PFSK-1 (cell line): ENCODE measurements at regions not wholly inside any gene's neighbourhood (a gene's known extent, or its start where the extent isn't known, plus 50 kb on each side); places are given as distances from the start of the nearest gene placed in this dataset.

Experiments
- SIN3A ChIP-seq: IDR thresholded peaks from 2 replicates; pipeline ENCODE4 v1.6.1; 2012; ENCODE audit warnings: mild to moderate bottlenecking, low read length, moderate library complexity, borderline replicate concordance; ENCODE audit not compliant: insufficient read depth
- TAF1 ChIP-seq: IDR thresholded peaks from 2 replicates; pipeline ENCODE4 v1.6.1; 2012; ENCODE audit warnings: low read length, control low read depth, borderline replicate concordance; ENCODE audit not compliant: insufficient read depth
- TF ChIP-seq, protein P1 (sequence below), 2 experiments: IDR thresholded peaks; 2 replicates each; pipeline versions ENCODE4 v1.6.1 to v1.8.0; 2011 to 2012; ENCODE audit warnings: low read depth in 2 of 2, low read length in 2 of 2, control low read depth in 1 of 2, inconsistent platforms in 1 of 2, mild to moderate bottlenecking in 1 of 2, moderate library complexity in 1 of 2; ENCODE audit not compliant: insufficient read depth in 1 of 2

DNA sequence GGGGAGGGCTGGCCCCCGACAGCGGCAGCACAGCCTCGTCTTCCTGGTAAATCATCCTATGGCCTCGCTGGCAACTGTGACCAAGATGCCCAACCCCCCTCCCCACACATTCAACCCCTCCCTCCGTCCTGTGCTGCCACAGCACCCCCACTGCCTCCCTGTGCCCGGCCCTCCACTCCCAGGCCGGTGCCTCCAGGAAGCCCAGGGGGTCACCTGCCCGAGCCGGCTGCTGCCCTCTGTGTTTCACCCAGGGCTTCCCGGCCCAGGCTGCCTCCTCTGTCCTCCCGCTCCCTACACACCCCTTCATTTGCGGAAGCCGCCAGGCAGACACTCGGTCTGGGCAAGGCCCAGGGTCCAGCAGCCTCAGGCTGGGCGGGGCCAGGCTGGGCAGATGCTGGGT is 188.6 kb downstream of the RBFOX3 start:
- no peak for TF ChIP-seq SIN3A
- TF ChIP-seq, protein P1, sequence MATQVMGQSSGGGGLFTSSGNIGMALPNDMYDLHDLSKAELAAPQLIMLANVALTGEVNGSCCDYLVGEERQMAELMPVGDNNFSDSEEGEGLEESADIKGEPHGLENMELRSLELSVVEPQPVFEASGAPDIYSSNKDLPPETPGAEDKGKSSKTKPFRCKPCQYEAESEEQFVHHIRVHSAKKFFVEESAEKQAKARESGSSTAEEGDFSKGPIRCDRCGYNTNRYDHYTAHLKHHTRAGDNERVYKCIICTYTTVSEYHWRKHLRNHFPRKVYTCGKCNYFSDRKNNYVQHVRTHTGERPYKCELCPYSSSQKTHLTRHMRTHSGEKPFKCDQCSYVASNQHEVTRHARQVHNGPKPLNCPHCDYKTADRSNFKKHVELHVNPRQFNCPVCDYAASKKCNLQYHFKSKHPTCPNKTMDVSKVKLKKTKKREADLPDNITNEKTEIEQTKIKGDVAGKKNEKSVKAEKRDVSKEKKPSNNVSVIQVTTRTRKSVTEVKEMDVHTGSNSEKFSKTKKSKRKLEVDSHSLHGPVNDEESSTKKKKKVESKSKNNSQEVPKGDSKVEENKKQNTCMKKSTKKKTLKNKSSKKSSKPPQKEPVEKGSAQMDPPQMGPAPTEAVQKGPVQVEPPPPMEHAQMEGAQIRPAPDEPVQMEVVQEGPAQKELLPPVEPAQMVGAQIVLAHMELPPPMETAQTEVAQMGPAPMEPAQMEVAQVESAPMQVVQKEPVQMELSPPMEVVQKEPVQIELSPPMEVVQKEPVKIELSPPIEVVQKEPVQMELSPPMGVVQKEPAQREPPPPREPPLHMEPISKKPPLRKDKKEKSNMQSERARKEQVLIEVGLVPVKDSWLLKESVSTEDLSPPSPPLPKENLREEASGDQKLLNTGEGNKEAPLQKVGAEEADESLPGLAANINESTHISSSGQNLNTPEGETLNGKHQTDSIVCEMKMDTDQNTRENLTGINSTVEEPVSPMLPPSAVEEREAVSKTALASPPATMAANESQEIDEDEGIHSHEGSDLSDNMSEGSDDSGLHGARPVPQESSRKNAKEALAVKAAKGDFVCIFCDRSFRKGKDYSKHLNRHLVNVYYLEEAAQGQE (IDR thresholded peaks at IDR 0.05; ENCODE audit: insufficient read depth in 1 of 2, low read depth in 2 of 2, low read length in 2 of 2) = no peak
- TF ChIP-seq TAF1 = no peak
